Fibroblast of skin of right biceps (primary cell): ENCODE measurements at regions not wholly inside any gene's neighbourhood (a gene's known extent, or its start where the extent isn't known, plus 50 kb on each side); places are given as distances from the start of the nearest gene placed in this dataset.

Experiments
- DNase-seq: peaks from one replicate; pipeline ENCODE4 v3.0.0-alpha.2; 2013

- DNase-seq = peak; percentile 0
These were observed 71.8 kb downstream of the C4orf33 start for GRCh38 chr4:129167640-129168260.

- no peak for DNase-seq
These were observed 76.2 kb downstream of the C4orf33 start for GRCh38 chr4:129172181-129172580.

- no peak for DNase-seq
These were observed 80.9 kb downstream of the C4orf33 start for GRCh38 chr4:129176864-129177263.

GRCh38 chr4:129179276-129179675 lies 83.3 kb downstream of the C4orf33 start:
- DNase-seq = no peak

- no peak for DNase-seq
These were observed 93.7 kb downstream of the C4orf33 start for GRCh38 chr4:129189630-129190029.

- no peak for DNase-seq
These were observed 97.6 kb downstream of the C4orf33 start for GRCh38 chr4:129193357-129194100.

GRCh38 chr4:129208481-129208880 lies 112.5 kb downstream of the C4orf33 start:
- DNase-seq = no peak

GRCh38 chr4:129213692-129214091 lies 117.7 kb downstream of the C4orf33 start:
- no peak for DNase-seq

GRCh38 chr4:129218360-129218759 lies 122.4 kb downstream of the C4orf33 start:
- DNase-seq = no peak

- peak; percentile 59 for DNase-seq
These were observed 122.9 kb downstream of the C4orf33 start for GRCh38 chr4:129218897-129219296.

GRCh38 chr4:129220254-129220653 lies 124.3 kb downstream of the C4orf33 start:
- no peak for DNase-seq

GRCh38 chr4:129223945-129224344 lies 128.0 kb downstream of the C4orf33 start:
- peak; percentile 16 for DNase-seq

- DNase-seq = no peak
These were observed 134.9 kb downstream of the C4orf33 start for GRCh38 chr4:129230846-129231245.

- peak; percentile 23 for DNase-seq
These were observed 136.1 kb downstream of the C4orf33 start for GRCh38 chr4:129231945-129232588.

- peak; percentile 38 for DNase-seq
These were observed 136.8 kb downstream of the C4orf33 start for GRCh38 chr4:129232589-129233337.

GRCh38 chr4:129233691-129234090 lies 137.7 kb downstream of the C4orf33 start:
- no peak for DNase-seq

GRCh38 chr4:129236351-129236750 lies 140.4 kb downstream of the C4orf33 start:
- no peak for DNase-seq

- DNase-seq = peak; percentile 38
These were observed 143.1 kb downstream of the C4orf33 start for GRCh38 chr4:129239088-129239487.

GRCh38 chr4:129240816-129241215 lies 144.9 kb downstream of the C4orf33 start:
- DNase-seq = peak; percentile 70

GRCh38 chr4:129246145-129246544 lies 150.2 kb downstream of the C4orf33 start:
- no peak for DNase-seq

GRCh38 chr4:129246910-129247461 lies 151.0 kb downstream of the C4orf33 start:
- no peak for DNase-seq

- DNase-seq = no peak
These were observed 152.7 kb downstream of the C4orf33 start for GRCh38 chr4:129248621-129249020.

GRCh38 chr4:129254126-129254525 lies 158.2 kb downstream of the C4orf33 start:
- DNase-seq = no peak
